NT2/D1 (cell line): ENCODE measurements at regions not wholly inside any gene's neighbourhood (a gene's known extent, or its start where the extent isn't known, plus 50 kb on each side); places are given as distances from the start of the nearest gene placed in this dataset.

Experiments used
- DNase-seq: peaks from one replicate; pipeline ENCODE4 v3.0.0-alpha.2; 2011; ENCODE audit warnings: low read depth, low spot score
- H3K27me3 ChIP-seq: 2 replicates; pipeline ENCODE4 v1.6.0; 2011; ENCODE audit warnings: mild to moderate bottlenecking; ENCODE audit not compliant: insufficient read length, insufficient read depth
- H3K36me3 ChIP-seq: 2 replicates; pipeline ENCODE4 v1.6.1; 2011; ENCODE audit warnings: mild to moderate bottlenecking, low read length, mixed read lengths; ENCODE audit not compliant: insufficient read depth, insufficient read length
- H3K4me1 ChIP-seq: 2 replicates; pipeline ENCODE4 v1.5.1; 2011; ENCODE audit not compliant: insufficient read depth, insufficient read length
- H3K4me3 ChIP-seq: 2 replicates; pipeline ENCODE4 v1.5.1; 2011; ENCODE audit warnings: low read depth; ENCODE audit not compliant: insufficient read length
- H3K9ac ChIP-seq: 2 replicates; pipeline ENCODE4 v1.6.0; 2011; ENCODE audit warnings: low read depth; ENCODE audit not compliant: insufficient read length
- H3K9me3 ChIP-seq: 2 replicates; pipeline ENCODE4 v1.5.1; 2011; ENCODE audit warnings: mild to moderate bottlenecking, low read length; ENCODE audit not compliant: insufficient read depth
- SUZ12 ChIP-seq: IDR thresholded peaks from 2 replicates; pipeline ENCODE4 v1.6.1; 2011; ENCODE audit not compliant: insufficient read length, insufficient read depth; ENCODE audit errors: extremely low read depth
- YY1 ChIP-seq: IDR thresholded peaks from 2 replicates; pipeline ENCODE4 v1.6.1; 2011; ENCODE audit not compliant: insufficient read length, insufficient read depth
- ZNF274 ChIP-seq: IDR thresholded peaks from 2 replicates; pipeline ENCODE4 v1.6.1; 2011; ENCODE audit warnings: mild to moderate bottlenecking, low read depth, low read length

GRCh38 chr6:11358904-11359830, 126.7 kb upstream of the NEDD9 start:
- H3K36me3 ChIP-seq = no peaks in the 10 kb centered on the region
- H3K4me1 ChIP-seq = no peaks in the 10 kb centered on the region
- no peak for DNase-seq
- no peak for TF ChIP-seq YY1
- TF ChIP-seq SUZ12 = no peak
- no peak for TF ChIP-seq ZNF274
- H3K4me3 ChIP-seq = no peak overlapping the region
- no peaks in the 10 kb centered on the region for H3K27me3 ChIP-seq
- H3K9ac ChIP-seq = no peak overlapping the region
- H3K9me3 ChIP-seq = no peaks in the 10 kb centered on the region

DNA sequence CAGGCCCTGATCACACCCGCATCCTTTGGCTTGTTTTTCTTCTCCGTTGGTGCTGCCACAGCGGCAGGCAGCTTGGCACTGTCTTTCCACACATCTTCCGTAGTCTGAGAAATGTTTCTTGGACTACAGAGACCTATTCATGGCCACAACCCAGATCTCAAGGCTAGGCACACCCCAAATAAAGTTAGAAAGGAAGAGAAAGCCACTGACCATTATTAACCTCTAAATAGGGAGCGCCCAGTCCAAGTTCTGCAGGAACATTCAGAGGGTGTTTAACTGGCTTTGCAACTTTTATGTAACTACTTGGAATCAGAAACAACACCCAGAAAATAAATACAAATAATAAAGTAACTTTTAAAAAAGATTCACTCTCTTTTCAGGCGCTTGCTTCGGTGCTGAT, 124.8 kb upstream of the NEDD9 start:
- no peaks in the 10 kb centered on the region for H3K9me3 ChIP-seq
- H3K27me3 ChIP-seq = no peaks in the 10 kb centered on the region
- no peaks in the 10 kb centered on the region for H3K4me1 ChIP-seq
- H3K9ac ChIP-seq = no peak overlapping the region
- H3K36me3 ChIP-seq = no peaks in the 10 kb centered on the region
- no peak for DNase-seq
- TF ChIP-seq YY1 (no peak), SUZ12 (no peak), ZNF274 (no peak)
- H3K4me3 ChIP-seq = no peak overlapping the region

DNA sequence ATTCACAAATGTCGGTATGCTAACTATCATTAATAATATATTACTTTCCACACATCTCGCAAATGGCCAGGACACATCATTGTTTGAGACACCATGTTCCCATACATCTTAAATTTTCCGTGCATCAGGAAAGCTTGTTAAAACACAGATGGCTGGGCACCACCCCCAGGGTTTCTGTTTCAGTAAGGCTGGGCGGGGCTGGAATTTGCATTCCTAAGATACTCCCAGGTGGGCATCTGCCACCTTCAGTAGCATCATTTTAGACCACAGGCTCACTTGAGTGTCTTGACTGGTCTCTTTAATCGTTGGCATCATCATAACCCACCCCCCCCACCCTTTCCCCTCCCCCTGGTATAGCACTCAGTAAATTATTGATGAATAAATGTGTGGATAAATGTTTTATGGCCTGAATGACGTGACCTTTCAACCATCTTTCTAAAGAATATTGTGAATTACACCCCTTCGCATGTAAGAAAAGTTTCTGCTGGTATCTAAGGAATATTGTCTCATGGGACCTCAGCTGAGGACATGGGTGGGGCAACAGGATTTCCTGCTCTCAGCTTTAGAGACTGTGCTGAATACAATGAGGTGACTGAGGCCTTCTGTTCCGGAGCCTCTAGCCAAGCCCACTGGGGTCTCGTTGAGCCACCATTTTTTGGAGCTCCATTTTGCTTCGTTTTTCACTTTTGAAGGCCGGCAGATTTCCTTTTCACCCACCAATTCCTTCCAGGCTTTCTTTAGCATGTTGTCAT, 124.1 kb upstream of the NEDD9 start:
- DNase-seq = no peak
- no peaks in the 10 kb centered on the region for H3K9me3 ChIP-seq
- no peaks in the 10 kb centered on the region for H3K27me3 ChIP-seq
- no peaks in the 10 kb centered on the region for H3K4me1 ChIP-seq
- H3K4me3 ChIP-seq = no peak overlapping the region
- TF ChIP-seq YY1 (no peak), ZNF274 (no peak), SUZ12 (no peak)
- H3K36me3 ChIP-seq = no peaks in the 10 kb centered on the region
- H3K9ac ChIP-seq = no peak overlapping the region

- Histone ChIP-seq H3K36me3 (no peaks in the 10 kb centered on the region), H3K9me3 (no peaks in the 10 kb centered on the region), H3K4me1 (no peaks in the 10 kb centered on the region), H3K4me3 (no peak overlapping the region), H3K9ac (no peak overlapping the region), H3K27me3 (no peaks in the 10 kb centered on the region)
- no peak for TF ChIP-seq ZNF274
- no peak for TF ChIP-seq SUZ12
- TF ChIP-seq YY1 = no peak
- no peak for DNase-seq
These were observed 121.5 kb upstream of the NEDD9 start for GRCh38 chr6:11353921-11354389.

- no peak overlapping the region for H3K4me3 ChIP-seq
- no peaks in the 10 kb centered on the region for H3K9me3 ChIP-seq
- H3K4me1 ChIP-seq = no peaks in the 10 kb centered on the region
- TF ChIP-seq SUZ12 (no peak), ZNF274 (no peak), YY1 (no peak)
- DNase-seq = no peak
- no peaks in the 10 kb centered on the region for H3K36me3 ChIP-seq
- no peak overlapping the region for H3K9ac ChIP-seq
- no peaks in the 10 kb centered on the region for H3K27me3 ChIP-seq
These were observed 117.8 kb upstream of the NEDD9 start for GRCh38 chr6:11350294-11350693.

- Histone ChIP-seq H3K36me3 (no peaks in the 10 kb centered on the region), H3K4me1 (no peaks in the 10 kb centered on the region), H3K9me3 (no peaks in the 10 kb centered on the region), H3K4me3 (no peak overlapping the region), H3K27me3 (no peaks in the 10 kb centered on the region), H3K9ac (no peak overlapping the region)
- no peak for TF ChIP-seq YY1
- no peak for TF ChIP-seq SUZ12
- no peak for TF ChIP-seq ZNF274
- DNase-seq = no peak
These were observed 117.4 kb upstream of the NEDD9 start for GRCh38 chr6:11349880-11350279.

- no peak for DNase-seq
- Histone ChIP-seq H3K36me3 (no peaks in the 10 kb centered on the region), H3K9ac (no peak overlapping the region), H3K27me3 (no peaks in the 10 kb centered on the region), H3K9me3 (no peaks in the 10 kb centered on the region), H3K4me1 (no peaks in the 10 kb centered on the region), H3K4me3 (no peak overlapping the region)
- no peak for TF ChIP-seq ZNF274
- TF ChIP-seq YY1 = no peak
- no peak for TF ChIP-seq SUZ12
These were observed 114.0 kb upstream of the NEDD9 start for GRCh38 chr6:11346516-11346915.
